Sigmoid colon (tissue), 6 donors: ENCODE measurements at regions not wholly inside any gene's neighbourhood (a gene's known extent, or its start where the extent isn't known, plus 50 kb on each side); places are given as distances from the start of the nearest gene placed in this dataset.

ENCODE experiments used
- DNase-seq: peaks from one replicate; pipeline ENCODE4 v3.0.0-alpha.2; 2019
- H3K27ac ChIP-seq, 4 donors: fragments of 200-600 bp; sonication (generic); one replicate each; pipeline ENCODE4 v1.5.1; 2016 to 2019; ENCODE audit warnings: mild to moderate bottlenecking in 1 of 4
- H3K27me3 ChIP-seq, 3 donors: fragments of 200-600 bp; sonication (generic); one replicate each; pipeline ENCODE4 v1.5.1; 2019; ENCODE audit warnings: mild to moderate bottlenecking in 1 of 3
- H3K36me3 ChIP-seq, 4 donors: fragments of 200-600 bp; sonication (generic); one replicate each; pipeline ENCODE4 v1.5.1; 2016 to 2019
- H3K4me1 ChIP-seq, 4 donors: fragments of 200-600 bp; sonication (generic); one replicate each; pipeline ENCODE4 v1.5.1; 2017 to 2019
- H3K4me3 ChIP-seq, 4 donors: fragments of 200-600 bp; sonication (generic); one replicate each; pipeline ENCODE4 v1.5.1; 2017 to 2019; ENCODE audit warnings: mild to moderate bottlenecking in 2 of 4, moderate library complexity in 1 of 4
- H3K9me3 ChIP-seq, 4 donors: fragments of 200-600 bp in 3 of 4; sonication (generic) in 3 of 4; one replicate each; pipeline versions ENCODE4 v1.5.1 to v1.6.1; 2013 to 2019
- CTCF ChIP-seq, 4 experiments: fragments of 450-650 bp in 3 of 4; fragments of 200-600 bp in 1 of 4; IDR thresholded peaks; one replicate each; pipeline ENCODE4 v1.5.1; 2016 to 2019; ENCODE audit warnings: antibody characterized with exemption in 4 of 4, mild to moderate bottlenecking in 3 of 4, moderate library complexity in 2 of 4
- EP300 ChIP-seq, 4 donors: sonication (generic); formaldehyde crosslinking; IDR thresholded peaks; one replicate each; pipeline ENCODE4 v1.6.1; 2017; ENCODE audit warnings: antibody characterized with exemption in 4 of 4
- POLR2A ChIP-seq, 2 donors: fragments of 450-650 bp; IDR thresholded peaks; one replicate each; pipeline ENCODE4 v1.6.1; 2016; ENCODE audit warnings: antibody characterized with exemption in 2 of 2, mild to moderate bottlenecking in 2 of 2, moderate library complexity in 2 of 2
- POLR2AphosphoS5 ChIP-seq, 4 donors: sonication (generic); formaldehyde crosslinking; IDR thresholded peaks; one replicate each; pipeline ENCODE4 v1.6.1; 2017; ENCODE audit warnings: antibody characterized with exemption in 4 of 4
- WGBS, 2 donors: extraction: QIAGEN DNeasy Blood & Tissue Kit; methylation state at CpG; one replicate each; pipeline ENCODE4 v1.1.7; 2013; 5-methylcytosine and 5-hydroxymethylcytosine counted together
- intact Hi-C: fragments of 100-400 bp; cut with DNase I; formaldehyde crosslinking; loops from one replicate; pipeline ENCODE4 v1.15.1; 2023
- donor health status: healthy with polysubstance abuse.
- donor health status: healthy.

- H3K4me3 ChIP-seq = no peak overlapping the region
- WGBS, 2 donors = 62 to 66% methylated on average over 2 of the region's 2 CpGs
- TF ChIP-seq CTCF (IDR thresholded peaks at IDR 0.05) (no peak), POLR2AphosphoS5 (IDR thresholded peaks at IDR 0.05) (no peak), POLR2A (IDR thresholded peaks at IDR 0.05) (no peak), EP300 (IDR thresholded peaks at IDR 0.05) (no peak)
- no peaks in the 10 kb centered on the region for H3K9me3 ChIP-seq
- no peaks in the 10 kb centered on the region for H3K36me3 ChIP-seq
- no peak for DNase-seq
- no peaks in the 10 kb centered on the region for H3K27me3 ChIP-seq
- intact Hi-C loops = no loop called here
- no peaks in the 10 kb centered on the region for H3K4me1 ChIP-seq
- H3K27ac ChIP-seq = no peak overlapping the region
Measured at GRCh38 chr2:76310894-76311633, 600.3 kb upstream of the GCFC2 start.

GRCh38 chr2:76307495-76307894, 596.8 kb upstream of the GCFC2 start:
- no peaks in the 10 kb centered on the region for H3K36me3 ChIP-seq
- no peaks in the 10 kb centered on the region for H3K4me1 ChIP-seq
- no peak overlapping the region for H3K27ac ChIP-seq
- no peak overlapping the region for H3K4me3 ChIP-seq
- TF ChIP-seq POLR2A (IDR thresholded peaks at IDR 0.05) (no peak), CTCF (IDR thresholded peaks at IDR 0.05) (no peak), EP300 (IDR thresholded peaks at IDR 0.05) (no peak), POLR2AphosphoS5 (IDR thresholded peaks at IDR 0.05) (no peak)
- H3K27me3 ChIP-seq = no peaks in the 10 kb centered on the region
- no peak for DNase-seq
- no peaks in the 10 kb centered on the region for H3K9me3 ChIP-seq
- intact Hi-C loops = no loop called here

GRCh38 chr2:76298041-76298440, 587.3 kb upstream of the GCFC2 start:
- no peak overlapping the region for H3K27ac ChIP-seq
- no peaks in the 10 kb centered on the region for H3K4me1 ChIP-seq
- H3K4me3 ChIP-seq = no peak overlapping the region
- H3K27me3 ChIP-seq = no peaks in the 10 kb centered on the region
- intact Hi-C loops = no loop called here
- TF ChIP-seq CTCF (IDR thresholded peaks at IDR 0.05) = no peak
- no peak for TF ChIP-seq POLR2A (IDR thresholded peaks at IDR 0.05)
- TF ChIP-seq POLR2AphosphoS5 (IDR thresholded peaks at IDR 0.05) = no peak
- TF ChIP-seq EP300 (IDR thresholded peaks at IDR 0.05) = no peak
- no peaks in the 10 kb centered on the region for H3K9me3 ChIP-seq
- H3K36me3 ChIP-seq = no peaks in the 10 kb centered on the region
- DNase-seq = no peak

GRCh38 chr2:76296438-76296837, 585.7 kb upstream of the GCFC2 start:
- H3K36me3 ChIP-seq = no peaks in the 10 kb centered on the region
- WGBS, 2 donors = 79 to 89% methylated on average over 3 of the region's 3 CpGs
- no peak overlapping the region for H3K4me3 ChIP-seq
- no peak for DNase-seq
- TF ChIP-seq CTCF (IDR thresholded peaks at IDR 0.05) (no peak), POLR2AphosphoS5 (IDR thresholded peaks at IDR 0.05) (no peak), POLR2A (IDR thresholded peaks at IDR 0.05) (no peak), EP300 (IDR thresholded peaks at IDR 0.05) (no peak)
- H3K4me1 ChIP-seq = no peaks in the 10 kb centered on the region
- intact Hi-C loops = no loop called here
- no peaks in the 10 kb centered on the region for H3K27me3 ChIP-seq
- H3K9me3 ChIP-seq = no peaks in the 10 kb centered on the region
- no peak overlapping the region for H3K27ac ChIP-seq

- Histone ChIP-seq H3K9me3 (no peaks in the 10 kb centered on the region), H3K27ac (no peak overlapping the region), H3K27me3 (no peaks in the 10 kb centered on the region), H3K4me1 (no peaks in the 10 kb centered on the region), H3K36me3 (no peaks in the 10 kb centered on the region), H3K4me3 (no peak overlapping the region)
- intact Hi-C loops = no loop called here
- no peak for TF ChIP-seq EP300 (IDR thresholded peaks at IDR 0.05)
- no peak for TF ChIP-seq POLR2AphosphoS5 (IDR thresholded peaks at IDR 0.05)
- no peak for TF ChIP-seq POLR2A (IDR thresholded peaks at IDR 0.05)
- TF ChIP-seq CTCF (IDR thresholded peaks at IDR 0.05) = no peak
- DNase-seq = no peak
Measured at GRCh38 chr2:76295762-76296161, 585.0 kb upstream of the GCFC2 start.
